Ovary (tissue), 3 donors: ENCODE measurements at regions not wholly inside any gene's neighbourhood (a gene's known extent, or its start where the extent isn't known, plus 50 kb on each side); places are given as distances from the start of the nearest gene placed in this dataset.

Source experiments
- EP300 ChIP-seq: sonication (generic); formaldehyde crosslinking; IDR thresholded peaks from one replicate; pipeline ENCODE4 v1.6.1; 2017; ENCODE audit warnings: antibody characterized with exemption
- POLR2A ChIP-seq: fragments of 450-650 bp; IDR thresholded peaks from one replicate; pipeline ENCODE4 v1.6.1; 2017; ENCODE audit warnings: antibody characterized with exemption, mild to moderate bottlenecking, moderate library complexity
- TF ChIP-seq, protein P1 (sequence below), 3 donors: fragments of 450-650 bp in 2 of 3; fragments of 200-600 bp in 1 of 3; IDR thresholded peaks; one replicate each; pipeline versions ENCODE4 v1.5.1 to v1.8.0; 2016 to 2022; ENCODE audit warnings: antibody characterized with exemption in 3 of 3, mild to moderate bottlenecking in 1 of 3
- donor health status: DM: no; HTN: no; CAD: no.

DNA sequence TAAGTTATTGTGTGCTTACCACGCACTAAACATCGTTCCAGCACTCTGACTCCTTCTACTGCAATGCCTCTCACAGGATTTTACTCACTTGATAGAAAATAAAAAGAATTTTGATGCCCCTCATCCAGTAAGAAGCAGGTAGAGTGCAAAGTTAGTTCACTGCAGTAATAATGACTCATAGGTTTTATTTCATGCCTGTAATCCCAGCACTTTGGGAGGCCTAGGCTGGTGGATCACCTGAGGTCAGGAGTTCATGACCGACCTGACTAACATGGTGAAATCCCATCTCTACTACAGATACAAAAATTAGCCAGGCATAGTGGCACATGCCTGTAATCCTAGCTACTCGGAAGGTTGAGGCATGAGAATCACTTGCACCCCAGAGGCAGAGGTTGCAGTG, 190.6 kb downstream of the RAD51AP2 start:
- TF ChIP-seq, protein P1, sequence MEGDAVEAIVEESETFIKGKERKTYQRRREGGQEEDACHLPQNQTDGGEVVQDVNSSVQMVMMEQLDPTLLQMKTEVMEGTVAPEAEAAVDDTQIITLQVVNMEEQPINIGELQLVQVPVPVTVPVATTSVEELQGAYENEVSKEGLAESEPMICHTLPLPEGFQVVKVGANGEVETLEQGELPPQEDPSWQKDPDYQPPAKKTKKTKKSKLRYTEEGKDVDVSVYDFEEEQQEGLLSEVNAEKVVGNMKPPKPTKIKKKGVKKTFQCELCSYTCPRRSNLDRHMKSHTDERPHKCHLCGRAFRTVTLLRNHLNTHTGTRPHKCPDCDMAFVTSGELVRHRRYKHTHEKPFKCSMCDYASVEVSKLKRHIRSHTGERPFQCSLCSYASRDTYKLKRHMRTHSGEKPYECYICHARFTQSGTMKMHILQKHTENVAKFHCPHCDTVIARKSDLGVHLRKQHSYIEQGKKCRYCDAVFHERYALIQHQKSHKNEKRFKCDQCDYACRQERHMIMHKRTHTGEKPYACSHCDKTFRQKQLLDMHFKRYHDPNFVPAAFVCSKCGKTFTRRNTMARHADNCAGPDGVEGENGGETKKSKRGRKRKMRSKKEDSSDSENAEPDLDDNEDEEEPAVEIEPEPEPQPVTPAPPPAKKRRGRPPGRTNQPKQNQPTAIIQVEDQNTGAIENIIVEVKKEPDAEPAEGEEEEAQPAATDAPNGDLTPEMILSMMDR (IDR thresholded peaks at IDR 0.05) = no peak
- TF ChIP-seq POLR2A = no peak
- no peak for TF ChIP-seq EP300
